ENCODE measurements at regions not wholly inside any gene's neighbourhood (a gene's known extent, or its start where the extent isn't known, plus 50 kb on each side); places are given as distances from the start of the nearest gene placed in this dataset.

DNA sequence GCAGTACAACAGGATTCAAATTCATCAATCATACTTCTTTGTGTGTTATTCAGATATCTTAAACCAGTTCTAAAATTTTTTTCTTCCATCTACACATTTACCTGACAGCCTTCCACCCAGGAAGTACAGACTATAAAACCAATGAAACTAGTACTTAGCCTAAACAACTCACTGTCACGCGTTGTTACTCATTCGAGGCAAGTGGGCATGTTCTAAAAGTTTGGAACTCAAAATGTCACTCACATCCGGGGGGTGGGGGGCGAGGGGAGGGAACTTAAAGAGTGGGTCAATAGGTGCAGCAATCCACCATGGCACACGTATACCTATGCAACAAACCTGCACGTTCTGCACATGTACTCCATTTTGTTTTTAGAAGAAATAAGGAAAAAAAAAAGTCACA is 90.4 kb upstream of the PLEKHM1 start:
- no peak for TF ChIP-seq POLR2A (IDR thresholded peaks at IDR 0.05)
- TF ChIP-seq, protein P1, sequence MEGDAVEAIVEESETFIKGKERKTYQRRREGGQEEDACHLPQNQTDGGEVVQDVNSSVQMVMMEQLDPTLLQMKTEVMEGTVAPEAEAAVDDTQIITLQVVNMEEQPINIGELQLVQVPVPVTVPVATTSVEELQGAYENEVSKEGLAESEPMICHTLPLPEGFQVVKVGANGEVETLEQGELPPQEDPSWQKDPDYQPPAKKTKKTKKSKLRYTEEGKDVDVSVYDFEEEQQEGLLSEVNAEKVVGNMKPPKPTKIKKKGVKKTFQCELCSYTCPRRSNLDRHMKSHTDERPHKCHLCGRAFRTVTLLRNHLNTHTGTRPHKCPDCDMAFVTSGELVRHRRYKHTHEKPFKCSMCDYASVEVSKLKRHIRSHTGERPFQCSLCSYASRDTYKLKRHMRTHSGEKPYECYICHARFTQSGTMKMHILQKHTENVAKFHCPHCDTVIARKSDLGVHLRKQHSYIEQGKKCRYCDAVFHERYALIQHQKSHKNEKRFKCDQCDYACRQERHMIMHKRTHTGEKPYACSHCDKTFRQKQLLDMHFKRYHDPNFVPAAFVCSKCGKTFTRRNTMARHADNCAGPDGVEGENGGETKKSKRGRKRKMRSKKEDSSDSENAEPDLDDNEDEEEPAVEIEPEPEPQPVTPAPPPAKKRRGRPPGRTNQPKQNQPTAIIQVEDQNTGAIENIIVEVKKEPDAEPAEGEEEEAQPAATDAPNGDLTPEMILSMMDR (IDR thresholded peaks at IDR 0.05) = no peak
- TF ChIP-seq POLR2AphosphoS5 (IDR thresholded peaks at IDR 0.05; ENCODE audit: insufficient read depth in 1 of 2, low read depth in 1 of 2) = no peak

Data from vagina (tissue), 2 donors.